ENCODE measurements at regions not wholly inside any gene's neighbourhood (a gene's known extent, or its start where the extent isn't known, plus 50 kb on each side); places are given as distances from the start of the nearest gene placed in this dataset.

DNA sequence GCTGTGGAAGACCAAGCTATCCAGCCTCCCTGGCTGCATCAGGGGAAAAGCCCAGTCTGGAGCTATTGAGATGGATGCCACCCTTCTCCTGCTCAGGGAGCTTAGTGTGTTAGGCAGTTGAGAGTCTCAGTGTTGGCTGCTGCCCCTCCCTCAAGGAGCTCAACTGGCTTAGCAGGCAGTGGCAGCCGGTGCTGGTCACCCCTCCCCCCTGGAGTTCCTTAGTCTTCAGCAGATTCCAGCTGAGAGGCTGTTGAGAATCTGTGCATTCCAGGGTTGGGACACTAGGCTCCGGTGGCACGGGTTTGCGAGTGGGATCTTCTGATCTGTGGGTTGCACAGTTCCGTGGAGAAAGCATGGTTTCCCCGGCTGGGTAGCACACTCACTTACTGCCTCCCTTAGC is 883.8 kb downstream of the NSUN3 start:
- Mint-ChIP-seq H3K4me3 (no peak overlapping the region), H3K9me3 (peaks cover 45% of the 10 kb centered on the region), H3K27ac (no peak overlapping the region), H3K27me3 (ENCODE audit: insufficient read depth) (no peaks in the 10 kb centered on the region; the same call in 1 of the 2 replicates), H3K36me3 (ENCODE audit: low read depth) (no peaks in the 10 kb centered on the region), H3K4me1 (ENCODE audit: low read depth) (no peaks in the 10 kb centered on the region)
- TF ChIP-seq CTCF (IDR thresholded peaks at IDR 0.05) = no peak
- no peak for DNase-seq

DNA sequence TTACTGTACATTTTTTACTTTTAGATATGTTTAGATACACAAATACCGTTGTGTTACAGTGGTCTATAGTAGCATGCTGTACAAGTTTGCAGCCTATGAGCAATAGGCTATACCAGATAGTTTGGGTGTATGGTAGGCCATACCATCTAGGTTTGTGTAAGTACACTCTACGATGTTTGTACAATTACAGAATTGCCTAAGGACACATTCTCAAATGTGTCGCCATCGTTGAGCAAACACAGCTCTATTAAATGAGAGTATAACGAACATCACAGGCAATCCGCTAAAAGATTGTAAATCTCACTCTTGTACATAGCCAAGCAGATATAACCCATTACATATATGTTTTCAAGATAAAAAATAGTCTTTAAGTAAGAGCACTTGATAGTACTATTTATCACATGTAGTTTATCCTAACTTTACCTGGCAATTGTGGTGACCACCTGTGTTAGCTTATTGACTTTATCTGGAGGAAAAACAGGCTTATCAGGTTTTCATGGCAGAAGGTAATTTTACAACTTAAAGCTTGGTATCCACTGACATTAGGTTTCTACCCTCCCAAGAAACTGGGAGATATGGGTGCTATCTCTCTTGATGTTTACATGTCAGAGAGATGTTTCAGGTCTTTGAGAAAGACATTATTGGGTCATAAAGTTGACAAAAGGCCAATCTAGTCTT is 898.7 kb downstream of the NSUN3 start:
- Mint-ChIP-seq H3K4me1 (ENCODE audit: low read depth) (no peaks in the 10 kb centered on the region), H3K4me3 (no peak overlapping the region), H3K27ac (no peak overlapping the region), H3K9me3 (peaks cover 23% of the 10 kb centered on the region), H3K27me3 (ENCODE audit: insufficient read depth) (no peaks in the 10 kb centered on the region; the same call in 1 of the 2 replicates), H3K36me3 (ENCODE audit: low read depth) (no peaks in the 10 kb centered on the region; the same call in 1 of the 2 replicates)
- no peak for TF ChIP-seq CTCF (IDR thresholded peaks at IDR 0.05)
- no peak for DNase-seq

GRCh38 chr3:94965867-94966475 is 903.1 kb downstream of the NSUN3 start:
- H3K4me1 Mint-ChIP-seq (ENCODE audit: low read depth) = no peaks in the 10 kb centered on the region
- no peaks in the 10 kb centered on the region for H3K27me3 Mint-ChIP-seq (ENCODE audit: insufficient read depth)
- no peak for TF ChIP-seq CTCF (IDR thresholded peaks at IDR 0.05)
- H3K36me3 Mint-ChIP-seq (ENCODE audit: low read depth) = no peaks in the 10 kb centered on the region; the same call in 1 of the 2 replicates
- H3K27ac Mint-ChIP-seq = no peak overlapping the region
- no peak overlapping the region for H3K4me3 Mint-ChIP-seq
- DNase-seq = no peak
- H3K9me3 Mint-ChIP-seq = peaks cover 40% of the 10 kb centered on the region

GRCh38 chr3:94967196-94967595 is 904.3 kb downstream of the NSUN3 start:
- Mint-ChIP-seq H3K27me3 (ENCODE audit: insufficient read depth) (no peaks in the 10 kb centered on the region), H3K4me3 (no peak overlapping the region), H3K36me3 (ENCODE audit: low read depth) (no peaks in the 10 kb centered on the region; the same call in 1 of the 2 replicates), H3K9me3 (peaks cover 45% of the 10 kb centered on the region), H3K4me1 (ENCODE audit: low read depth) (no peaks in the 10 kb centered on the region), H3K27ac (no peak overlapping the region)
- TF ChIP-seq CTCF (IDR thresholded peaks at IDR 0.05) = no peak
- DNase-seq = no peak

- H3K27me3 Mint-ChIP-seq (ENCODE audit: insufficient read depth) = no peaks in the 10 kb centered on the region
- H3K4me1 Mint-ChIP-seq (ENCODE audit: low read depth) = no peaks in the 10 kb centered on the region
- H3K36me3 Mint-ChIP-seq (ENCODE audit: low read depth) = no peaks in the 10 kb centered on the region
- no peak for DNase-seq
- H3K9me3 Mint-ChIP-seq = peaks cover 42% of the 10 kb centered on the region
- H3K4me3 Mint-ChIP-seq = no peak overlapping the region
- no peak for TF ChIP-seq CTCF (IDR thresholded peaks at IDR 0.05)
- H3K27ac Mint-ChIP-seq = no peak overlapping the region
These were observed 905.7 kb downstream of the NSUN3 start for GRCh38 chr3:94968519-94968918.

Measured in HFFc6 (cell line).